Upper lobe of left lung (tissue), 6 donors: ENCODE measurements at regions not wholly inside any gene's neighbourhood (a gene's known extent, or its start where the extent isn't known, plus 50 kb on each side); places are given as distances from the start of the nearest gene placed in this dataset.

ENCODE experiments used
- ATAC-seq, 2 donors: fragments of 200-7000 bp; cut with Tn5 transposase; one replicate each; pipeline ENCODE4 v1.9.1; 2022; ENCODE audit warnings: mild to moderate bottlenecking in 2 of 2, moderate library complexity in 2 of 2; ENCODE audit not compliant: low FRiP score in 2 of 2
- DNase-seq, 2 donors: peaks; one replicate each; pipeline ENCODE4 v3.0.0-alpha.2; 2019 to 2020
- H3K27ac ChIP-seq, 4 donors: fragments of 200-600 bp; sonication (generic); one replicate each; pipeline ENCODE4 v1.5.1; 2016 to 2019
- H3K27me3 ChIP-seq, 4 donors: fragments of 200-600 bp; sonication (generic); one replicate each; pipeline ENCODE4 v1.5.1; 2017 to 2019
- H3K36me3 ChIP-seq, 4 donors: fragments of 200-600 bp; sonication (generic); one replicate each; pipeline ENCODE4 v1.5.1; 2016 to 2019
- H3K4me1 ChIP-seq, 4 donors: fragments of 200-600 bp; sonication (generic); one replicate each; pipeline ENCODE4 v1.5.1; 2018 to 2019
- H3K4me3 ChIP-seq, 4 donors: fragments of 200-600 bp; sonication (generic); one replicate each; pipeline ENCODE4 v1.5.1; 2017 to 2019; ENCODE audit warnings: mild to moderate bottlenecking in 2 of 4, moderate library complexity in 1 of 4
- H3K9me3 ChIP-seq, 4 donors: fragments of 200-600 bp; sonication (generic); one replicate each; pipeline ENCODE4 v1.5.1; 2018 to 2019
- CTCF ChIP-seq, 6 experiments: fragments of 450-650 bp in 4 of 6; fragments of 200-600 bp in 2 of 6; sonication (generic) in 2 of 6; IDR thresholded peaks; one replicate each; pipeline ENCODE4 v1.5.1; 2016 to 2019; ENCODE audit warnings: antibody characterized with exemption in 6 of 6
- EP300 ChIP-seq, 4 donors: sonication (generic); formaldehyde crosslinking; IDR thresholded peaks; one replicate each; pipeline ENCODE4 v1.5.1; 2017; ENCODE audit warnings: antibody characterized with exemption in 4 of 4, control low read depth in 2 of 4
- POLR2A ChIP-seq, 4 donors: fragments of 450-650 bp; IDR thresholded peaks; one replicate each; pipeline ENCODE4 v1.5.1; 2016 to 2017; ENCODE audit warnings: antibody characterized with exemption in 4 of 4, mild to moderate bottlenecking in 2 of 4
- POLR2AphosphoS5 ChIP-seq, 2 donors: sonication (generic); formaldehyde crosslinking; IDR thresholded peaks; one replicate each; pipeline ENCODE4 v1.5.1; 2017; ENCODE audit warnings: antibody characterized with exemption in 2 of 2
- WGBS, 2 donors: methylation state at CpG; one replicate each; pipeline ENCODE4 v1.1.5; 2017 to 2018; 5-methylcytosine and 5-hydroxymethylcytosine counted together
- donor health status: DM: no; HTN: no; CAD: no; lungs with moderate emphysema.
- donor health status: DM: no; HTN: yes; CAD: no; lungs with severe emphysema.

GRCh38 chr4:182083671-182084410 lies 159.4 kb upstream of the TENM3 start:
- ATAC-seq (no peak), DNase-seq (no peak)
- 83 to 92% methylated on average over 8 of the region's 8 CpGs for WGBS, 2 donors
- Histone ChIP-seq H3K4me3 (no peak overlapping the region), H3K27me3 (no peaks in the 10 kb centered on the region), H3K4me1 (no peaks in the 10 kb centered on the region), H3K9me3 (no peaks in the 10 kb centered on the region), H3K36me3 (no peaks in the 10 kb centered on the region), H3K27ac (no peak overlapping the region)
- TF ChIP-seq POLR2AphosphoS5 (IDR thresholded peaks at IDR 0.05) (no peak), POLR2A (IDR thresholded peaks at IDR 0.05) (no peak), EP300 (IDR thresholded peaks at IDR 0.05) (no peak)

GRCh38 chr4:182085051-182085480 lies 158.1 kb upstream of the TENM3 start:
- WGBS, 2 donors, result 47 to 48% methylated on average over 4 of the region's 4 CpGs
- Histone ChIP-seq H3K4me1 (no peaks in the 10 kb centered on the region), H3K36me3 (no peaks in the 10 kb centered on the region), H3K9me3 (no peaks in the 10 kb centered on the region), H3K4me3 (no peak overlapping the region), H3K27me3 (no peaks in the 10 kb centered on the region), H3K27ac (no peak overlapping the region)
- ATAC-seq, result no peak
- DNase-seq, result no peak
- TF ChIP-seq POLR2AphosphoS5 (IDR thresholded peaks at IDR 0.05), result no peak

- H3K36me3 ChIP-seq, result no peaks in the 10 kb centered on the region
- DNase-seq (no peak), ATAC-seq (no peak)
- WGBS, 2 donors, result 75 to 91% methylated on average over 2 of the region's 2 CpGs
- no peaks in the 10 kb centered on the region for H3K4me1 ChIP-seq
- no peak overlapping the region for H3K27ac ChIP-seq
- H3K4me3 ChIP-seq, result no peak overlapping the region
- no peaks in the 10 kb centered on the region for H3K9me3 ChIP-seq
- no peak for TF ChIP-seq CTCF (IDR thresholded peaks at IDR 0.05)
- TF ChIP-seq POLR2A (IDR thresholded peaks at IDR 0.05), result no peak
- no peak for TF ChIP-seq POLR2AphosphoS5 (IDR thresholded peaks at IDR 0.05)
- TF ChIP-seq EP300 (IDR thresholded peaks at IDR 0.05), result no peak
- H3K27me3 ChIP-seq, result no peaks in the 10 kb centered on the region
Measured at GRCh38 chr4:182089326-182089725, 153.9 kb upstream of the TENM3 start.

DNA sequence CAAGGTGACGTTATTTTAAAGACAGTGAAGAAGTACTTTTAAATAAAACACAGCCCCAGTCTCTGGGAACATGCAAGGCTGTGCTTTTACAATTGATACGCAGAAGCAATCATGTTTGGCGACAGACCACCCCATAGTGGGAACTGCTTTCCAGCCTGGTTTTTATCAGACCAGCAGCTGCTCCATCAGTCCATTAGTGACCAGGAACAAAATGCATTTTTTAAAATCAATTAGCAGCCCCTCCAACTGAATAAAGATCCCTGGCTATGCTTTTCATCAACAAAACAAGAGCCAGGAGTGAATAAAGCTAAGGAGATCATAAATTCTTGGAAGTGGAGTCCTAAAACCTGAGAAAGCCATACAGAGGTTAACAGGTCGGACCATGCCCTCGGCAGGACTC lies 153.0 kb upstream of the TENM3 start:
- Histone ChIP-seq H3K4me3 (no peak overlapping the region), H3K4me1 (no peaks in the 10 kb centered on the region), H3K36me3 (no peaks in the 10 kb centered on the region), H3K9me3 (no peaks in the 10 kb centered on the region), H3K27me3 (no peaks in the 10 kb centered on the region), H3K27ac (no peak overlapping the region)
- TF ChIP-seq CTCF (IDR thresholded peaks at IDR 0.05) (no peak), POLR2AphosphoS5 (IDR thresholded peaks at IDR 0.05) (no peak)
- ATAC-seq (no peak), DNase-seq (no peak)
- WGBS, 2 donors, result 83 to 89% methylated on average over 5 of the region's 5 CpGs

DNA sequence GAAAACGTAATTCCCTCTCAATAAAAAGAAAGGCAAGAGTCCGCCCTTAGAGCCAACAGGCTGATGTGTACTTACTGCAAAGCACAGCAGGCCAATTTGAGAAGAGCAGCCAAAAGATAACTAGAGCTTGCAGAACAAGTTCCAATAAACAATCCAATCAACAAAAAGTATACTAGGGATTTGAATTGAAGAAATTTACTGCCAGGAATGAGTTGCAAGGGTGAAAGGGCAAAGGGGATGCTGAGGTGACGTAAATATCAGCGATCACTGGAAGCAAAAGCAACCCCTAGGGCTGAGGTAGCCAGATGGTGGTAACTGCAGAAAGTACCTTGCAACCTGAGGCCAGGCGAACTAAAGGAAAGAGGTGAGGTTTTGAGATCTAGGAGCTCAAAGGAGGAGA lies 152.1 kb upstream of the TENM3 start:
- ATAC-seq, result no peak
- DNase-seq, result no peak
- no peak overlapping the region for H3K27ac ChIP-seq
- no peak overlapping the region for H3K4me3 ChIP-seq
- no peaks in the 10 kb centered on the region for H3K4me1 ChIP-seq
- H3K36me3 ChIP-seq, result no peaks in the 10 kb centered on the region
- no peaks in the 10 kb centered on the region for H3K27me3 ChIP-seq
- WGBS, 2 donors, result 72 to 79% methylated on average over 5 of the region's 5 CpGs
- no peak for TF ChIP-seq POLR2A (IDR thresholded peaks at IDR 0.05)
- no peak for TF ChIP-seq EP300 (IDR thresholded peaks at IDR 0.05)
- TF ChIP-seq POLR2AphosphoS5 (IDR thresholded peaks at IDR 0.05), result no peak
- TF ChIP-seq CTCF (IDR thresholded peaks at IDR 0.05), result no peak
- H3K9me3 ChIP-seq, result no peaks in the 10 kb centered on the region

- H3K9me3 ChIP-seq, result no peaks in the 10 kb centered on the region
- no peaks in the 10 kb centered on the region for H3K36me3 ChIP-seq
- ATAC-seq (no peak), DNase-seq (no peak)
- H3K27ac ChIP-seq, result no peak overlapping the region
- no peaks in the 10 kb centered on the region for H3K27me3 ChIP-seq
- no peak overlapping the region for H3K4me3 ChIP-seq
- TF ChIP-seq POLR2A (IDR thresholded peaks at IDR 0.05), result no peak
- TF ChIP-seq CTCF (IDR thresholded peaks at IDR 0.05), result no peak
- no peak for TF ChIP-seq POLR2AphosphoS5 (IDR thresholded peaks at IDR 0.05)
- TF ChIP-seq EP300 (IDR thresholded peaks at IDR 0.05), result no peak
- H3K4me1 ChIP-seq, result no peaks in the 10 kb centered on the region
- WGBS, 2 donors, result 69 to 74% methylated on average over 7 of the region's 7 CpGs
Measured at GRCh38 chr4:182093431-182093831, 149.8 kb upstream of the TENM3 start.
